GM18861 (cell line): ENCODE measurements at regions not wholly inside any gene's neighbourhood (a gene's known extent, or its start where the extent isn't known, plus 50 kb on each side); places are given as distances from the start of the nearest gene placed in this dataset.

Experiments
- ATAC-seq: cut with Tn5 transposase; IDR thresholded peaks from one replicate; pipeline ENCODE4 v1.9.1; 2021; ENCODE audit not compliant: unreplicated experiment

GRCh38 chr2:220247588-220248350 is 620.3 kb downstream of the SLC4A3 start:
- no peak for ATAC-seq

DNA sequence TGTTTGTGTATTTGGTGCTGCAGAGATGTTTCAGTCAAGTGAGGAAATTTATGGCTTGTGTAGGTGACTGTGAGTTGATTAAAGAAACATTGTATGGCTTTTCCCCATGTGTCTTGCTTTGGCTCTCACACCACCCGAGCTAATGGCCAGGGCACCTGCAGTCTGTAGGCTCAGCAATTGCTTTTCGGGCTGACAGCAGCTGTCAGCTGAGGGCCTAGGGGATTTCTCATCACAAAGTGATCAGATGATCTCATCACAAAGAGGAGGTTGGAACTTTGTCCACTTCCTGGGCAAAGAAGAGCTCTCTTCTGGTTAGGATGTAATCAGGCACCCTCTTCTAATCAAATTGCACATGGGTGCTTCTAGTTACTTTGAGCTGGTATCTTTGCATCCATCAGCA is 632.2 kb downstream of the SLC4A3 start:
- no peak for ATAC-seq

DNA sequence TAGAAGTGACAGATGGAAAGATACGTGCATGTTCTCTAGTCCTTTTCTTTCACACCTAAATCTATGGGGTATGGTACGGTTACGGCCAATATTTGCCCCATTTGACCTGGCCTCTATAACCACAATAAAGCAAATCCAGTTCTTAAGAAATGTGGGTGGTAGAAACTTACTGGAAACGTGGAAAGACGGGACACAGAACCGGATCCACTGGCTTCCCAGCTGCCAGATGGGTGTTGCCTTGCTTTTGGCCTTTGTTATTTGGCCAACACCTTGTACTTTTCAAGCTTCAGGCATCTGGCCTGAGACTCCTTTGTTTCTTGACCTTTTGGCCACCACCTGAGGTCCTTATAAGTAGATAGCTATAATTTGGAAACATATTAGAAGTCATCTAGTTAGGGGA is 635.9 kb downstream of the SLC4A3 start:
- no peak for ATAC-seq

- no peak for ATAC-seq
Measured at GRCh38 chr2:220269367-220269766, 641.9 kb downstream of the SLC4A3 start.

- no peak for ATAC-seq
Measured at GRCh38 chr2:220270481-220271070, 643.1 kb downstream of the SLC4A3 start.

DNA sequence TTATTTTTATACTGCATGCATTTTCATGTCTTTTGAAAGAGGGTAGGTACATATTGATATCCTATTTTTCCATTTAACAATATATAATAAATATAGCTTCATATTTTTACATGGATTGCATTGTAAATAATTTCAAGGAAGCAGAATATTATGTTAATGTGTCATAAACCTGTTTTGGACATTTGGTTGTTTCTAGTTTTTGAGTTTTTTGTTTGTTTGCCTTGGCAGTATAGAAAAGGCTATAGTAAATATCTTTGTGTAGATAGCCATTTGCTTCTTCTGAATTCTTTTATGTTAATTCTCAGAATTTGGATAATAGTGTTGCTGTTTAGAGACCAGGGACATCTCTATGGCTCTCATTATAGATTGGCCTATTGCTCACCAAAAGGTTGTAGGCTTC is 645.2 kb downstream of the SLC4A3 start:
- no peak for ATAC-seq

DNA sequence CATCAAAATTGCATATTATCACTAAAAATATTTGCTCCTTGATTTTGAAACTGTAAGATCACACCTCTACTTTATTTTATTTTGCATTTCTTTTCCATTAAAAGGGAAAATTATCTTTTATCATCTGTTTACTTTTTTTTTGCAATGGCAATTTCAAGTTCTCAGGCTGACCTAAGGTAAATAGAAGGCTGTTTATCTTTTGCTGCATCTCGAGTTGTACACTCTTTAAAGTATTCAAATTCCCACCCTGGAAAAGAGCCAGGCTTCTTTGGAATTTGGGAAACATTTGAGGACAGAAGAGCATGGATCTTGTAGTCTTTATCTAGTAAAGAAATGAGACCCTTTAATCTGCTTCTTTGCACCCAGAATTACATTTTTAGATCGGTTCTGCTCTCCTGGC is 645.7 kb downstream of the SLC4A3 start:
- ATAC-seq: no peak

DNA sequence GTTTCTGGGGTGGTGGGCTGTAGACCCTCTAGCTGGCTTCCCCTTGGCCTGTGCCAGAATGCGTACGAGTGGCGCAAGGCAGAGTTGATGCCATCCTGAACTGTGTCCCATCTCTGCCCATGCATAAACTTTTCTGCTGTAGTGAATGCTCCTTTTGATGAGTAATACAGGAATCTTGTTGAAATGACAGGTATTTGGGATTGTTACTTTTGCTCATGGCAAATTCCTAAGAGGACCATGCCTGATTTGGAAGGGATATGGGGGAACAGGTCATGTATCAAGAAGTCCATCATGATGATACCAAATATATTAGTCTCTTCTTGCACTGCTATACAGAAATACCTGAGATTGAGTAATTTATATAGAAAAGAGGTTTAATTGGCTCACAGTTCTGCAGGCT is 648.0 kb downstream of the SLC4A3 start:
- no peak for ATAC-seq

- ATAC-seq: no peak
Measured at GRCh38 chr2:220276741-220277444, 649.5 kb downstream of the SLC4A3 start.

DNA sequence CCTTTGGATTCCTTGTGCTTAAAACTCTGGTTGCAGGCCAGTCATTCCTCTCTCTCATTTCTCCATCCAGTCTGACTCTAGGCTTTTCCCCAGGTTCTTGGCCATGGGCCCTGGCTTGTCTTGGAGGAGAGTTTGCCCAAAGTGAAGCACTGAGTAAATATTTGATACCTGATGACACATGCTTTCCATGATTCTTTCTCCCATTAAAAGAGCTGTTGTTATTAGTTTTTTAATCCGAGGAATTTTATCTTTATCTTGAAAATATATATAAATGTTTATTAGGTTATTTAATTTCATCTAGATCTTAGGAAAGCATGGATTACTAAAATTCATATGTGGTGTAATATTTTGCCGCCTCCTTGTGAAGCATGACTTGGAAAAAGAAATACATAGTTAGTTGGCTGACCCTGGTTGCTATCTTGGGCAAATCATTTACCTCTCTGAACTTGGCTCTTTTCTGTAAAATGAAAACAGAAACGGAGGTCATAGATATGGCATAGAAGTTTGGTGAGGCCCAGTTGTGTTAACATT is 650.1 kb downstream of the SLC4A3 start:
- ATAC-seq: no peak

DNA sequence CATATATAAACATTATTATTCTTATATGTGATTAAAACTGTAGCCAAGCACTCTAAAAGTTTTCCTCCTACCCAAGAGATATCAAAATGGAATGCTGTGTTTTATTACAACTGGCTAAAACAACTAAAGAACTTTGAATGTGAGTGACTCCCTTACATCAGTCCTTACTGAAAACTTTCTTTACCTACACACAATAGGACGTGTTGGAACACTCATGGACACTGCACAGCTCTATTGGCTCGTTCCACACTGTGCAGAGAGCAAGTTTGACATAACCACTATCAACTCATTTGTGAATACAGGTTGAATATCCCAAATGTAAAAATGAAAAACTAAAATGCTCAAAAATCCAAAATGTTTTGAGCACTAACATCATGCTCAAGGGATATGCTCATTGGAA is 650.6 kb downstream of the SLC4A3 start:
- no peak for ATAC-seq

- ATAC-seq: no peak
Measured at GRCh38 chr2:220279372-220279771, 651.9 kb downstream of the SLC4A3 start.

DNA sequence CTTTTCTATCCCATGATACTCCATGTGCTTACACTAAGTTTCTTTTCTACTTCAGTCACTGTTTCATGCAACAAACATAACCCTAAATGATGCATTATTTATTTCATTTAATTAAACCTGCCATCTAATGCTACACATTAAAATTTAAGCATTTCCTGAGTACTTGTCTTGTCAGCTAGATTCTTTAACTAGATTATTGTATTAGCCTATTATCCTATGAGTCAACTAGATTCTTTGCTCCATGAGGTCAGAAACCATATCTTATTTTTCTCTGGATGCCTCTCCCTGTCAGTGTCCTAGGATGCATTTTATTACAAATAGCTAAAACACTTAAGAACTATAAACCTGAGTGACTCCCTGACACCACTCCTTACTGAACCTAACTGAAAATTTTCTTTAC is 652.4 kb downstream of the SLC4A3 start:
- ATAC-seq: no peak

GRCh38 chr2:220280736-220281135 is 653.3 kb downstream of the SLC4A3 start:
- no peak for ATAC-seq

DNA sequence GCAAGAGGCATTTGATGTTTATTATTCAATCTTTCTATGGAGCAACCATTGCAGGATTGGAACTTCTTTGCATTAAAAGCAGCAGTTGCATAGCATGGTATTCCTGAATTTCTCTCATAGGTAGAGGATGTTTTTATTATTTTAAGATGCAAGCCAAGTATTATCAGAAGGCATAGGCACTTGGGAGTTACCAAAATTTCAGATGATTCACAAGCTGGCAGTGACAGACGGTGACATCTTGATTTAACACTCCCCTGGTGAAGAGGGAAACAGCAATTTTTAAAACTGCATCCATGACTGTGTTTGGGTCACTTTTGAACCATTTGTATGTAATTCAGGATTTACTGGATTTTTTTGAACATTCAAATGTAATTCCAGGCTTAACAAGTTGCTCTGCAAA is 654.3 kb downstream of the SLC4A3 start:
- ATAC-seq: no peak

DNA sequence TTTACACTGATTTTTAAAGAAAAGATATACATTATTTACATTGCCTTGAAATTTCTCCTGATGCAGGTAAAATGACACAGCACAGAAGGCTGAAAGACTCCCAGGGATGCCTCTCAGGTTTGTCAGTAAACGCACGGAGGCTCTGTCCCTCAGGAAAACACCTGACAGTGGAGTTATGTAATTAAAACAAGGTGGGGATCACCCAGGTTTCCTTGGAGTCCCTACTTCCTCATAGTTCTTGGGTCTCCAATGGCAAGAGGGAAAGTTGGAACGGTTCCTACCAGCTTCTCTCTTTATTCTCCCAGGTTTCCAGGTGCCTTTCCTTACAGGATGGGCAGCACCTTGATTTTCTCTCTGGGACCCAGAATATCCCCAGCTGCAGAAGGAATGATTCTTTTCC is 654.8 kb downstream of the SLC4A3 start:
- no peak for ATAC-seq

DNA sequence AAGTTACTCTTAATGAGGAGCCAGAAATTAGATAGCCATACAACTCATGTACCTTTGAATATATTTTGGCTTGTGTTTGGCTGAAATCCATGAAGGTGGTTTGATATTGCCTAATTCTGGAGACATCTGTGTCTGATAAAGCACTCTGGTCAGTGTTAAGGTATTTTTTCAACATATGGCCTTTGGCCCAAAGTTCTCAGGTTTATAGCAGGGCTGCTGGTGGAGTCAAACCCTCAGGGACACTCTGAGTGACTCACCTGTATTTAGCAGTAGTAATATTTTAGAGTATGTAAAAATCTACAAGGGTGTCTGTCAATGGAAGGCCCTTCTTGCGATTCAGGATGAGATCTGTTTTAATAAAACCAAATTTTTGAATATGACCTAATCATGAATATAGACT is 666.5 kb downstream of the SLC4A3 start:
- ATAC-seq: no peak

- no peak for ATAC-seq
Measured at GRCh38 chr2:220296174-220296573, 668.7 kb downstream of the SLC4A3 start.

- ATAC-seq: no peak
Measured at GRCh38 chr2:220297093-220297492, 669.7 kb downstream of the SLC4A3 start.

DNA sequence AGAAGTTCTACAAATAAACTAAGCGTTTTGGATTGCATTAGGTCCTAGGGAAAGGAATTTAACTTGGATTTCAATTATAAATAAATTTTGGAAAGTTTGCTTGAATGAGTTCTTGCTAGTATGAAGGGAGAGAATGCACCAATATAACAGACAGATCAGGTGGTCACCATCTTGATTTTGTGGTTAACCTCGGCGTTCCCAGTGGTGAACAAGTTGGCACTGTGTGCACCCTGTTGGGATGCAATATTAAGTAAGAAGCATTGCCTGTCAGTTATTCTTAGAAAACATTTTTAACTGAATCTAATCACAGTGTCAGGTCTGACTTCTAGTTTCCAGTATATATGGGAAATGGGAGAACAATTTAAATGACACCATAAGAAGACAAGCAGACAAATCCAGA is 673.4 kb downstream of the SLC4A3 start:
- ATAC-seq: no peak

DNA sequence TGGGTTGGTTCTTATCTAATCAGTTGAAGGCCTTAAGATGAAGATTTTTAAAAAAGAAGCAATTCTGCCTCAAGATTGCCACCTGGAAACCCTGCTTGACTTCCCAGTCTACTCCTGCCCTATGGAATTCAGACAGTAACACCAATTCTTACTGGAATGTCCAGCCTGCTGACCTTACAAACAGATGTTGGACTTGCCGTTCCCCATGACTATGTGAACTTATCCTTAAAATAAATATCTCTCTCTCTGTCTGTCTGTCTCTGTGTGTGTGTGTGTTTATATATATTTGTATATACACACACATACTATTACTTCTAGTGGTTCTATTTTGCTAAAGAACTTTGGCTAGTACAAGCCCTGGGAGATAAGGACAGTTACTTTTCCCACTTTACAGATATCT is 675.3 kb downstream of the SLC4A3 start:
- ATAC-seq: no peak

- ATAC-seq: no peak
Measured at GRCh38 chr2:220309215-220309614, 681.8 kb downstream of the SLC4A3 start.
